ENCODE measurements at regions not wholly inside any gene's neighbourhood (a gene's known extent, or its start where the extent isn't known, plus 50 kb on each side); places are given as distances from the start of the nearest gene placed in this dataset.
"Not testable (repeated sequence)": the region's sequence is repeated elsewhere in the genome, so short reads cannot be mapped to it uniquely, and the experiment has no call there.

- no peak for DNase-seq (ENCODE audit: low read depth in 1 of 2, low spot score in 1 of 2)
Observed at GRCh38 chr2:134009440-134009839, 244.4 kb upstream of the MGAT5 start.

- not testable (repeated sequence) for DNase-seq (ENCODE audit: low read depth in 1 of 2, low spot score in 1 of 2)
Observed at GRCh38 chr2:134009906-134010305, 244.0 kb upstream of the MGAT5 start.

- DNase-seq (ENCODE audit: low read depth in 1 of 2, low spot score in 1 of 2) = no peak
Observed at GRCh38 chr2:134011936-134012586, 241.8 kb upstream of the MGAT5 start.

GRCh38 chr2:134014196-134014960, 239.5 kb upstream of the MGAT5 start:
- no peak for DNase-seq (ENCODE audit: low read depth in 1 of 2, low spot score in 1 of 2)

GRCh38 chr2:134019871-134020270, 234.0 kb upstream of the MGAT5 start:
- DNase-seq (ENCODE audit: low read depth in 1 of 2, low spot score in 1 of 2) = no peak

- DNase-seq (ENCODE audit: low read depth in 1 of 2, low spot score in 1 of 2) = no peak
Observed at GRCh38 chr2:134020608-134021007, 233.3 kb upstream of the MGAT5 start.

- DNase-seq (ENCODE audit: low read depth in 1 of 2, low spot score in 1 of 2) = no peak
Observed at GRCh38 chr2:134021830-134022524, 231.9 kb upstream of the MGAT5 start.

- DNase-seq (ENCODE audit: low read depth in 1 of 2, low spot score in 1 of 2) = no peak
Observed at GRCh38 chr2:134023854-134024253, 230.0 kb upstream of the MGAT5 start.

- no peak for DNase-seq (ENCODE audit: low read depth in 1 of 2, low spot score in 1 of 2)
Observed at GRCh38 chr2:134027980-134028379, 225.9 kb upstream of the MGAT5 start.

GRCh38 chr2:134029418-134029817, 224.5 kb upstream of the MGAT5 start:
- no peak for DNase-seq (ENCODE audit: low read depth in 1 of 2, low spot score in 1 of 2)

GRCh38 chr2:134031539-134031938, 222.3 kb upstream of the MGAT5 start:
- DNase-seq (ENCODE audit: low read depth in 1 of 2, low spot score in 1 of 2) = no peak

- DNase-seq (ENCODE audit: low read depth in 1 of 2, low spot score in 1 of 2) = no peak
Observed at GRCh38 chr2:134035605-134036370, 218.1 kb upstream of the MGAT5 start.

GRCh38 chr2:134039912-134040581, 213.8 kb upstream of the MGAT5 start:
- DNase-seq (ENCODE audit: low read depth in 1 of 2, low spot score in 1 of 2) = no peak

- not testable (repeated sequence) for DNase-seq (ENCODE audit: low read depth in 1 of 2, low spot score in 1 of 2)
Observed at GRCh38 chr2:134040626-134041172, 213.2 kb upstream of the MGAT5 start.

- DNase-seq (ENCODE audit: low read depth in 1 of 2, low spot score in 1 of 2) = no peak
Observed at GRCh38 chr2:134041877-134042276, 212.0 kb upstream of the MGAT5 start.

GRCh38 chr2:134043028-134043427, 210.8 kb upstream of the MGAT5 start:
- not testable (repeated sequence) for DNase-seq (ENCODE audit: low read depth in 1 of 2, low spot score in 1 of 2)

GRCh38 chr2:134052173-134052572, 201.7 kb upstream of the MGAT5 start:
- DNase-seq (ENCODE audit: low read depth in 1 of 2, low spot score in 1 of 2) = no peak

- DNase-seq (ENCODE audit: low read depth in 1 of 2, low spot score in 1 of 2) = no peak
Observed at GRCh38 chr2:134056173-134056572, 197.7 kb upstream of the MGAT5 start.

GRCh38 chr2:134061066-134061465, 192.8 kb upstream of the MGAT5 start:
- DNase-seq (ENCODE audit: low read depth in 1 of 2, low spot score in 1 of 2) = not testable (repeated sequence)

GRCh38 chr2:134062235-134062634, 191.6 kb upstream of the MGAT5 start:
- DNase-seq (ENCODE audit: low read depth in 1 of 2, low spot score in 1 of 2) = not testable (repeated sequence)

All from stimulated activated CD4-positive, alpha-beta T cell treated with anti-CD3 and anti-CD28 coated beads, Interleukin-15, amount 100 ng/mL, for 1 hour (primary cell).